HG03565 (cell line): ENCODE measurements at regions not wholly inside any gene's neighbourhood (a gene's known extent, or its start where the extent isn't known, plus 50 kb on each side); places are given as distances from the start of the nearest gene placed in this dataset.

Experiments used
- ATAC-seq: cut with Tn5 transposase; IDR thresholded peaks from one replicate; pipeline ENCODE4 v1.9.1; 2021; ENCODE audit warnings: mild to moderate bottlenecking, moderate library complexity; ENCODE audit not compliant: unreplicated experiment

- no peak for ATAC-seq
Observed at GRCh38 chr3:69579306-69580041, 159.8 kb upstream of the MITF start.

- ATAC-seq = no peak
Observed at GRCh38 chr3:69569520-69569919, 169.7 kb upstream of the MITF start.

DNA sequence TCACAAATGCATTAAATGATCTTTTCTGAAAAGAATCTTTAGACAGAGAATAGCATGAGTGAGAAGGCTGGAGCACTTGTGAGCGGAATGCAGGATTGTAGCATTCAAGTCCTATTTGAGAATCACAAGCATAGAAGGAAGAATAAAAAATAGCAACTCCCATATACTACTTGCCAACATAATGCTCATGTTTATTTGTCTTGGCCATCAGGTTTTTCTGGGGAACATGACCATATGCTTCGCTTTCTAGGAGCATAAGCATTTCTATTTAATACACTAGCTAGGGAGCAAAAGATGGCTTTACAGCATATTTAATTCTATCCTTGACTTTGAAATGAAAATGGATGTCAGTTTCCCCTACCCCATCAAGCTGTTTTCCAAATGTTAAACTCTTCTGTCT, 170.3 kb upstream of the MITF start:
- ATAC-seq = no peak

DNA sequence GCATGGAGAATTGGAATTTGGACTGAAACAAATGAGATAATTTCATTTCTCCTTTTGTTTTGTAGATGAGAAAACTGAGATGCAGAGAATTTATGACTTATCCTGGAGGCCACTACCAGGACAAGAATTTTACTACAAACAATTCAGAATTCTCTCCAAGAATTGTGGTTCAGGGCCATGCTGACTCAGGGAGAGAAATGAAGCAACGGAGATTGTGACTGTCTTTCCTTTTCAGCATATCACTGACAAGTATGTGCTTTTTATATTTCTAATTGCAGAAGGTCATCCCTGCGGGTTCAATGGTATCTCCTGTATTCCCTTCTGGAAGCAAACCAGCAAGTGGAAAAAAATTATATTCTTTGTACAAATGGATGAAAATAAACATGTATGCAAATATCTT, 170.8 kb upstream of the MITF start:
- no peak for ATAC-seq

DNA sequence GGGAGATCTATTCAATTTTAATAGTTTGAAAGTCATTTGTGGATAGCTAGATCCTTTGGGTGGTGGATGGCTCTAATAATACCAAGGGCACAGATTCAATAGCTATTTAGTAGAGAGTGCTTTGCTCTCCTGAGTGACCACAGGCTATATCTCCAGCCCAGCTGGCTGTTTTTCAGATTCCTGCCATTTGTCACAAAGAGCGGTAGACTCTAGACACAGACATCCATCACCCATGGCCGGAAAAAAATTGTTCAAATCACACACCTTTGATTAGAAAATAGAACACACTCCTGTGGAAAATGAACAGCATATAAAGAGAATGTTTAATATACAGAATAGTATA, 171.6 kb upstream of the MITF start:
- ATAC-seq = no peak

GRCh38 chr3:69567023-69567709, 172.1 kb upstream of the MITF start:
- ATAC-seq = no peak

- ATAC-seq = no peak
Observed at GRCh38 chr3:69566275-69566674, 173.0 kb upstream of the MITF start.

- ATAC-seq = no peak
Observed at GRCh38 chr3:69565316-69565715, 173.9 kb upstream of the MITF start.

GRCh38 chr3:69563981-69564380, 175.3 kb upstream of the MITF start:
- no peak for ATAC-seq

- ATAC-seq = no peak
Observed at GRCh38 chr3:69563151-69563550, 176.1 kb upstream of the MITF start.

- no peak for ATAC-seq
Observed at GRCh38 chr3:69562020-69562419, 176.1 kb upstream of the FRMD4B start.

DNA sequence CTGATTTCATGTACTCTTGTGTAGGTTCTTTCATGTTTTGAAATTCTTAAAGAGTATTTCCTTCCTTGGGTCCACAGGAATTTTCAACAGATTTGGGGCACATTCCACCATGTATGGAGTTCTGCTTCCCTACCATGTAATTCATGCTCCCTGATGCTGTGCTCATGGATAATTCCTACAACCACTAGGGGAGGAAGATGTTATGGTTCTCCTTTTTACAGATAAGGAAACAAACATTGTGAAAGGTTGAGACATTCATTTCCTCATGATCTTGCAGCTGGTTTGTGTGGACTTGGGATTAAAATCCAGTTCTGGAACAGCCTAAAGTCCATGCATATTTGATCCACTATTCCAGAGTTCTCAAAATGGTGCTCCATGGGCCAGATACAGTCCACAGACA, 174.9 kb upstream of the FRMD4B start:
- no peak for ATAC-seq

DNA sequence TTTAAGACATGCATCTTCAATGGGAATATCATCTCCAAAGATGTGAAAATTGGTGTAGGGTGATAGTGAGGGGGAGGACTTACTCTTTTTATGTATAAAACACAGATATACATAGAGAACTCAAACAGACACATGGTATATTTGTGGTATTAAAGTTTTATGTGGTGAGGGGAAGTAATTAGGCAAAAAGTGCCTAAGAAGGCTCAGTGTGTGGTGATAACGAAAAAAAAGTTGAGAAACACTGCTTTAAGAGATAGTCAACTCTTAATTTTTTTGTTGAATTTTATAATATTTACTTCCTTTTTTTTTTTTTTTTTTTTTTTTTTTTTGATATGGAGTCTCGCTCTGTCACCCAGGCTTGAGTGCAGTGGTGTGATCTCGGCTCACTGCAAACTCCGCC, 174.2 kb upstream of the FRMD4B start:
- ATAC-seq = no peak

DNA sequence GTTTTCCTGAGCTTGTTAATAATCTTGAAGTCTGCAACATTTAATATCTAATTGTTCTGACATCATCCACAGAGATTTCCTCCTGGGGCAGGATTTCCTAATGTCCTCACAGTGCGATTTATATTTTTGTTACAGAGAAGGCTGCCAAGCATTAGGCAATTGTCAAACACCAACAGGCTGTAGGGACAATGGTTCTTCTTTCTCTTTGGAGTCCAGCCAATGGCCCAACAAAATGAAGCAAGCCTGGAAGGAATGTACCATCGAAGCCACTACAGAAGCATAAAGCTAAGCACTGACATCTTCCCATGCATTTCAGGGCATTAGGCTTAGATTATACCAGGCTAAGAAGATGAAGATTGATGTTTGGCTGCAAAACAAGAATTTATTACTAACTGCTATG, 173.0 kb upstream of the FRMD4B start:
- no peak for ATAC-seq

DNA sequence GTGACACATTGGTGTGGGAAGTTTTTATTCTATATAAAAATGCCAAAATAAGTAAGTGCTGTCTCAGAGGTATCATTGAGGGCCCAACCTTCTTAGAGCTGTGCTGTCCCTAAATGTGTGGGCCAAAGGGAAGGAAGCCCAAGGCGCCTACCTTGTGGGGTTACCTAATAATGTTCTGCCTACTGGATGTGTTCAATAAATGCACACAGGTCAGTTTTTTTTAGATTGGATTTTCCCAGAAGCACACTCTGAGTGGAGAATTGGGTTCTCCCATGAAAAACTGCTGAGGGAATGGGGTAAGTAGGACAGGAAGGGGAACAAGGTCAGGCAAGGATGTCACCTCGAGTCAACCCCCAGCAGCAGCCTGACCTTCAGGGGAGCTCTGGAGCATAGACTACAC, 168.7 kb upstream of the FRMD4B start:
- no peak for ATAC-seq

GRCh38 chr3:69553888-69554287, 168.0 kb upstream of the FRMD4B start:
- ATAC-seq = no peak

DNA sequence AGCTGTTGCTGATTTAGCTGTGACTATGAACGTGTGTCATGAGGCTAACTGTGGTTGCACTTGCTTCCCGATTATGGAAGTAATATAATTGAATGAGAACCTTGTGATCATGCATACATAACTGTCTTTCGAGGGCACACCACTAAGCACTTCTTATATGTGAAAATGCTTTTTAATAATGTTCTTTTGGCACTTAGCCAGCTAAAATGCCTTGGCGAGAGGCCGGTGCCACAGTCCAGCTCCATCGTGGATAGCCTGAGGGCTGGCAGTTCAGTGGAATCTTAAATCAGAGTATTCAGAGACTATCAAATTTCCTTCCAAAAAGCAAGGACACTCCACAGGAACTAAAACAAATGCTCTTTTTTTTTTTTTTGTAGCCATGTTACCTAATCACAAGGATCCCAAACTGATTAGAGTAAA, 161.6 kb upstream of the FRMD4B start:
- no peak for ATAC-seq

DNA sequence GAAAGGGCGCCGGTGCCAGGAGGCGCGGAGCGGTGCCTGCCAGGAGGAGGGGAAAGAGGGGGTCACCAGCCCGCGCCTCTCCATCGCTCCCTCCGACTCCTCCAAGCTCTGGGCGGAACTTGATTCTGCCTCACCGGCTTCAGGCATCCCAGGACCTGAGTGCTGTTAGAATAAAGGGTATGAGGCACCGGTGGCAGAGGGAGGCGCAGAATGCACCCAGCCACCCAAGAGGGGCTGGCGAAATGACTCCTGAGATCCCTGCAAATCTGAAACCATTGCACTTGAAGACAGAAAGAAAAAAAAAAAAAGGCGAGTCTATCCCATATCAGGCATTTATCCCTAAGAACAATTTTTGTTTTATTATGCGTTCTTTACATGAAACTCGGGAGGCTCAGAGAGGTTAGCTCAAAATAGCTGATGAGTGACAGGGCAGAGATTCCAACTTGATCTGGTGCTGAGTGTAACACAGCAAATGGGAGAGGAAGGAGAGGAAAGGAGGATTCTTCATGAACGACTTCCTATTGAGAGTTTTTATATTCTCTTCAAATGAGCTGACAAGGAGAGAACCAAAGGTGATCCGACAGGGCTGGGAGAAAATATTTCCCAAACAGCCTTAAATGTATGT, 157.0 kb upstream of the FRMD4B start:
- ATAC-seq = no peak

GRCh38 chr3:69542089-69542804, 156.4 kb upstream of the FRMD4B start:
- ATAC-seq = no peak

GRCh38 chr3:69541711-69542088, 155.8 kb upstream of the FRMD4B start:
- ATAC-seq = no peak

GRCh38 chr3:69540706-69541581, 155.1 kb upstream of the FRMD4B start:
- ATAC-seq = no peak
